Esophagus squamous epithelium (tissue), 4 donors: ENCODE measurements at regions not wholly inside any gene's neighbourhood (a gene's known extent, or its start where the extent isn't known, plus 50 kb on each side); places are given as distances from the start of the nearest gene placed in this dataset.

Source experiments
- CTCF ChIP-seq, 6 experiments: fragments of 450-650 bp in 4 of 6; fragments of 200-600 bp in 2 of 6; sonication (generic) in 2 of 6; IDR thresholded peaks; one replicate each; pipeline ENCODE4 v1.5.1; 2016 to 2019; ENCODE audit warnings: antibody characterized with exemption in 6 of 6, mild to moderate bottlenecking in 4 of 6, moderate library complexity in 4 of 6
- POLR2A ChIP-seq, 4 donors: fragments of 450-650 bp; IDR thresholded peaks; one replicate each; pipeline ENCODE4 v1.6.1; 2017; ENCODE audit warnings: antibody characterized with exemption in 4 of 4, mild to moderate bottlenecking in 4 of 4, moderate library complexity in 3 of 4

GRCh38 chr6:145480024-145480423 is 255.3 kb downstream of the EPM2A start:
- TF ChIP-seq CTCF (IDR thresholded peaks at IDR 0.05) (no peak), POLR2A (IDR thresholded peaks at IDR 0.05) (no peak)
